Panc1 (cell line): ENCODE measurements at regions not wholly inside any gene's neighbourhood (a gene's known extent, or its start where the extent isn't known, plus 50 kb on each side); places are given as distances from the start of the nearest gene placed in this dataset.

ENCODE experiments used
- ATAC-seq: fragments of 200-7000 bp; cut with Tn5 transposase; 2 replicates; pipeline ENCODE4 v1.9.1; 2020; ENCODE audit warnings: mild to moderate bottlenecking, moderate library complexity
- BruUV-seq: library from RNA; stranded (reverse); fragments of 400-500 nt; replicated peaks from 2 replicates; lab custom pipeline; 2021; lab: Mats Ljungman, UMichigan
- CTCF ChIA-PET: fragments of 300-600 bp; sonication (Branson Sonifier 250); formaldehyde crosslinking; loops from one replicate; lab custom pipeline; 2022; ENCODE audit warnings: antibody characterized with exemption; lab: Charles Lee
- POLR2A ChIA-PET: fragments of 300-600 bp; sonication (Branson Sonifier 250); formaldehyde crosslinking; loops from one replicate; lab custom pipeline; 2022; ENCODE audit warnings: antibody characterized with exemption; lab: Charles Lee
- DNase-seq: peaks from one replicate; pipeline ENCODE4 v3.0.0-alpha.2; 2010; ENCODE audit warnings: low read depth, low spot score
- H3K27ac ChIP-seq: 2 replicates; pipeline ENCODE4 v1.5.1; 2011; ENCODE audit warnings: mild to moderate bottlenecking, low read length, inconsistent platforms
- H3K27me3 ChIP-seq: fragments of 200-500 bp; sonication (Bioruptor generic); 2 replicates; pipeline ENCODE4 v1.6.0; 2014; ENCODE audit warnings: low read length, inconsistent platforms; ENCODE audit not compliant: control insufficient read depth, insufficient read depth
- H3K36me3 ChIP-seq: fragments of 200-500 bp; sonication (Bioruptor generic); 2 replicates; pipeline ENCODE4 v1.5.1; 2014; ENCODE audit warnings: inconsistent platforms, mild to moderate bottlenecking, low read length, moderate library complexity; ENCODE audit not compliant: control insufficient read depth, insufficient read depth
- H3K4me1 ChIP-seq: 2 replicates; pipeline ENCODE4 v1.5.1; 2011; ENCODE audit warnings: inconsistent platforms, mild to moderate bottlenecking, low read length, moderate library complexity; ENCODE audit not compliant: control insufficient read depth, insufficient read depth
- H3K4me3 ChIP-seq, 2 experiments: 2 replicates each; pipeline ENCODE4 v1.5.1; 2011 to 2012; ENCODE audit warnings: low read depth in 2 of 2, low read length in 2 of 2, mild to moderate bottlenecking in 2 of 2, inconsistent platforms in 1 of 2, moderate library complexity in 1 of 2
- H3K9me3 ChIP-seq: fragments of 200-500 bp; sonication (Bioruptor generic); 2 replicates; pipeline ENCODE4 v1.5.1; 2014; ENCODE audit warnings: low read depth, mild to moderate bottlenecking, inconsistent platforms, low read length, moderate library complexity; ENCODE audit not compliant: control insufficient read depth, insufficient read depth
- CTCF ChIP-seq: fragments of 450-650 bp; IDR thresholded peaks from 2 replicates; pipeline ENCODE4 v1.5.1; 2017; ENCODE audit warnings: mild to moderate bottlenecking
- POLR2AphosphoS5 ChIP-seq: IDR thresholded peaks from 2 replicates; pipeline ENCODE4 v1.6.1; 2012; ENCODE audit warnings: mild to moderate bottlenecking, low read depth, low read length, moderate library complexity
- REST ChIP-seq, 2 experiments: IDR thresholded peaks; 2 replicates each; pipeline ENCODE4 v1.6.1; 2011 to 2012; ENCODE audit warnings: low read depth in 2 of 2, control low read depth in 1 of 2, low read length in 1 of 2, mild to moderate bottlenecking in 1 of 2, moderate library complexity in 1 of 2; ENCODE audit not compliant: insufficient read depth in 1 of 2
- SIN3A ChIP-seq: IDR thresholded peaks from 2 replicates; pipeline ENCODE4 v1.6.1; 2012; ENCODE audit warnings: low read depth, mild to moderate bottlenecking, low read length, moderate library complexity, borderline replicate concordance; ENCODE audit not compliant: insufficient read depth
- TCF7L2 ChIP-seq: IDR thresholded peaks from 2 replicates; pipeline ENCODE4 v1.6.1; 2011; ENCODE audit warnings: mild to moderate bottlenecking, low read depth, low read length, inconsistent platforms
- in situ Hi-C: cut with HindIII; loops from 2 replicates; pipeline ENCODE4 v1.10.0; 2016; ENCODE audit warnings: low sequenced_read_pairs, low pct_unique_long_range_greater_than_20kb
- intact Hi-C: fragments of 100-400 bp; cut with micrococcal nuclease; formaldehyde crosslinking; loops from one replicate; pipeline ENCODE4 v1.10.0; 2022; ENCODE audit not compliant: unreplicated experiment

DNA sequence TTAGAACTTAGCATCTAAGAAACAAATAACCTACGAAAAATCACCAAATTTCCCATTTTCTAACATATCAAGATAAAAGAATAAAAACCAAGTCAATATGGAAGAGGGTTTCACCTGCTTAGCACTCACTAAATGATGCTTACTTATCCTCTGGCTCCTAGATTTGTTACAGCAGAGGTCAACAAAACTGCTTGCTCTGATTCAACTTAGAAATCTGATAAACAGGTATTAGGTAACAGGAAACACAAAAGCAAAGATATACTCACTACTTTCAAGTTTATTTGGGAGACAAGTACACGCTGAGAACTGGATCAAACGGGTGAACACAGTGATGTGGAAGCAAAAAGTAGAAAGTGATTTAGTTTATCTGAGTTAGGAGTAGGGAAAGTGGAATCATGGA lies 235.7 kb upstream of the TARS1 start:
- ChIA-PET CTCF (no interaction called here), POLR2A (no interaction called here)
- no peak for DNase-seq
- H3K9me3 ChIP-seq = peaks cover 3% of the 10 kb centered on the region; the same call in 1 of the 2 replicates
- no peak for TF ChIP-seq REST (IDR thresholded peaks at IDR 0.05; ENCODE audit: insufficient read depth in 1 of 2, low read depth in 2 of 2, low read length in 1 of 2)
- H3K27ac ChIP-seq = no peak overlapping the region
- H3K36me3 ChIP-seq = no peaks in the 10 kb centered on the region
- H3K4me3 ChIP-seq = no peak overlapping the region
- H3K27me3 ChIP-seq = no peaks in the 10 kb centered on the region
- H3K4me1 ChIP-seq = no peaks in the 10 kb centered on the region
- BruUV-seq = no TSS peak
- in situ Hi-C loops = no loop called here
- ATAC-seq = no peak
- intact Hi-C loops = no loop called here

DNA sequence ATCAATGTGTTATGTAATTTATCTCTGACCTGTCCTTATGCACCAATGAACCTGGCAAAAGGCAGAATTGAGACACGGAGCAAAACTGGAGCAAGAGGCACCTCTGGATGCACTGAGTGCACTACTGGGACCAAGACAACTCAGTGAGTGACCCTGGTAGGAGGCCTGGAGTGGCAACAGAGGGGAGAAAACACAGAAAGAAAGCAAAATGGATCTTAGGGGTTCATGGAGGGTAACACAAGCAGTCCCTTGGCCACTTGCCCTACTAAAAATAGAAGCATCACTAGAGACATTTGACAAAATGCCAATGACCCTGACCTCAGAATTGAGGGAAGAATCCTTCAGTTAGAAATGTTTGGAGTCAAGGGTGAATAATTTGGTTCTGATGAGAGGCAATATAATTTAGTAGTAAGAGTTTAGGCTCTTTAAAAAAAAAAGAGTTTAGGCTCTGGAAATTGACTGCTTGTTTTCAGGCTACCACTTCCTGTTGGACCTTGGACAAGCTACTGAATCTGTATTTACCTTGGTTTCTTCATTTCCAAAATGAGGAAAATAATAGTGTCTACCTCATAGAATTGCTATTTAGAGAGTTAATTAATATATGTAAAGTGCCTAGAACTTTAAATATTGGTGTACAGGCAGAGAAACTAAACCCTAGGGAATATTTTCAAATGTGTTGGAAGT lies 234.9 kb upstream of the TARS1 start:
- Histone ChIP-seq H3K27ac (no peak overlapping the region), H3K27me3 (no peaks in the 10 kb centered on the region), H3K9me3 (peaks cover 3% of the 10 kb centered on the region; the same call in 1 of the 2 replicates), H3K36me3 (no peaks in the 10 kb centered on the region), H3K4me1 (no peaks in the 10 kb centered on the region), H3K4me3 (no peak overlapping the region)
- CTCF ChIA-PET = no interaction called here
- in situ Hi-C loops (no loop called here), intact Hi-C loops (no loop called here)
- DNase-seq (no peak), ATAC-seq (no peak)
- TF ChIP-seq CTCF (no peak), POLR2AphosphoS5 (no peak), SIN3A (no peak), REST (IDR thresholded peaks at IDR 0.05; ENCODE audit: insufficient read depth in 1 of 2, low read depth in 2 of 2, low read length in 1 of 2) (no peak), TCF7L2 (no peak)
- BruUV-seq = no TSS peak
- POLR2A ChIA-PET = no interaction called here
